HG03457 (cell line): ENCODE measurements at regions not wholly inside any gene's neighbourhood (a gene's known extent, or its start where the extent isn't known, plus 50 kb on each side); places are given as distances from the start of the nearest gene placed in this dataset.

Experiments
- ATAC-seq: cut with Tn5 transposase; IDR thresholded peaks from one replicate; pipeline ENCODE4 v1.9.1; 2021; ENCODE audit warnings: moderate number of reproducible peaks; ENCODE audit not compliant: unreplicated experiment

GRCh38 chr7:46652317-46652716 lies 731.2 kb upstream of the IGFBP3 start:
- no peak for ATAC-seq

GRCh38 chr7:46651561-46652088 lies 730.6 kb upstream of the IGFBP3 start:
- ATAC-seq, result no peak

GRCh38 chr7:46651070-46651469 lies 730.0 kb upstream of the IGFBP3 start:
- ATAC-seq, result no peak

- ATAC-seq, result no peak
Observed at GRCh38 chr7:46649876-46650275, 728.8 kb upstream of the IGFBP3 start.

GRCh38 chr7:46637793-46638735 lies 717.0 kb upstream of the IGFBP3 start:
- no peak for ATAC-seq

GRCh38 chr7:46636022-46636421 lies 715.0 kb upstream of the IGFBP3 start:
- no peak for ATAC-seq

GRCh38 chr7:46633630-46634240 lies 712.7 kb upstream of the IGFBP3 start:
- ATAC-seq, result no peak

- no peak for ATAC-seq
Observed at GRCh38 chr7:46633200-46633599, 712.1 kb upstream of the IGFBP3 start.

- no peak for ATAC-seq
Observed at GRCh38 chr7:46630031-46630430, 709.0 kb upstream of the IGFBP3 start.

GRCh38 chr7:46628389-46628788 lies 707.3 kb upstream of the IGFBP3 start:
- no peak for ATAC-seq

- ATAC-seq, result no peak
Observed at GRCh38 chr7:46626691-46627310, 705.7 kb upstream of the IGFBP3 start.

GRCh38 chr7:46626261-46626660 lies 705.2 kb upstream of the IGFBP3 start:
- ATAC-seq, result no peak

- no peak for ATAC-seq
Observed at GRCh38 chr7:46625032-46625431, 704.0 kb upstream of the IGFBP3 start.

- ATAC-seq, result no peak
Observed at GRCh38 chr7:46622251-46622650, 701.2 kb upstream of the IGFBP3 start.

- no peak for ATAC-seq
Observed at GRCh38 chr7:46619723-46620310, 698.7 kb upstream of the IGFBP3 start.

- no peak for ATAC-seq
Observed at GRCh38 chr7:46616636-46617035, 695.6 kb upstream of the IGFBP3 start.

- no peak for ATAC-seq
Observed at GRCh38 chr7:46613551-46613950, 692.5 kb upstream of the IGFBP3 start.

- no peak for ATAC-seq
Observed at GRCh38 chr7:46613116-46613515, 692.0 kb upstream of the IGFBP3 start.

GRCh38 chr7:46611508-46611907 lies 690.4 kb upstream of the IGFBP3 start:
- ATAC-seq, result no peak

- ATAC-seq, result no peak
Observed at GRCh38 chr7:46610746-46611145, 689.7 kb upstream of the IGFBP3 start.

- ATAC-seq, result no peak
Observed at GRCh38 chr7:46607176-46607575, 686.1 kb upstream of the IGFBP3 start.
